Neural progenitor cell (in vitro differentiated cells): ENCODE measurements at regions not wholly inside any gene's neighbourhood (a gene's known extent, or its start where the extent isn't known, plus 50 kb on each side); places are given as distances from the start of the nearest gene placed in this dataset.

ENCODE experiments used
- DNase-seq: peaks from one replicate; pipeline ENCODE4 v3.0.0-alpha.2; 2016; ENCODE audit warnings: low spot score
- H2AFZ ChIP-seq: fragments of 200-600 bp; sonication (generic); replicated peaks from 2 replicates; pipeline ENCODE4 v1.6.1; 2016; ENCODE audit warnings: antibody characterized with exemption
- H3F3A ChIP-seq: fragments of 200-600 bp; sonication (generic); 2 replicates; pipeline ENCODE4 v1.6.1; 2016; ENCODE audit warnings: antibody characterized with exemption, low read depth
- H3K27ac ChIP-seq: fragments of 200-600 bp; sonication (generic); 2 replicates; pipeline ENCODE4 v1.5.1; 2016; ENCODE audit warnings: mild to moderate bottlenecking
- H3K27me3 ChIP-seq: fragments of 200-600 bp; sonication (generic); 2 replicates; pipeline ENCODE4 v1.6.1; 2016; ENCODE audit warnings: mild to moderate bottlenecking, moderate library complexity
- H3K36me3 ChIP-seq: fragments of 200-600 bp; sonication (generic); 2 replicates; pipeline ENCODE4 v1.5.1; 2016
- H3K4me1 ChIP-seq: fragments of 200-600 bp; sonication (generic); 2 replicates; pipeline ENCODE4 v1.6.1; 2016; ENCODE audit warnings: mixed run types
- H3K4me2 ChIP-seq: fragments of 200-600 bp; sonication (generic); 2 replicates; pipeline ENCODE4 v1.6.1; 2016
- H3K4me3 ChIP-seq: fragments of 200-600 bp; sonication (generic); 2 replicates; pipeline ENCODE4 v1.5.1; 2016
- H3K79me2 ChIP-seq: fragments of 200-600 bp; sonication (generic); 2 replicates; pipeline ENCODE4 v1.6.1; 2016; ENCODE audit warnings: low read depth
- H3K9ac ChIP-seq: fragments of 200-600 bp; sonication (generic); 2 replicates; pipeline ENCODE4 v1.6.1; 2016
- H3K9me3 ChIP-seq: fragments of 200-600 bp; sonication (generic); 2 replicates; pipeline ENCODE4 v1.5.1; 2016; ENCODE audit warnings: low read depth
- H4K20me1 ChIP-seq: fragments of 200-600 bp; sonication (generic); 2 replicates; pipeline ENCODE4 v1.6.1; 2016; ENCODE audit warnings: low read depth
- H3K27ac Mint-ChIP-seq: 3 replicates; pipeline ENCODE4 v1.8.0; 2021; ENCODE audit warnings: mixed read lengths
- H3K27me3 Mint-ChIP-seq: 2 replicates; pipeline ENCODE4 v1.8.0; 2022; ENCODE audit warnings: low read depth, mild to moderate bottlenecking, inconsistent platforms, moderate library complexity, mixed read lengths; ENCODE audit not compliant: insufficient read depth
- H3K36me3 Mint-ChIP-seq: 3 replicates; pipeline ENCODE4 v1.8.0; 2021; ENCODE audit warnings: mixed read lengths
- H3K4me1 Mint-ChIP-seq: 3 replicates; pipeline ENCODE4 v1.8.0; 2021; ENCODE audit warnings: mixed read lengths
- H3K4me3 Mint-ChIP-seq: 3 replicates; pipeline ENCODE4 v1.8.0; 2021; ENCODE audit warnings: mild to moderate bottlenecking, moderate library complexity, mixed read lengths
- H3K9me3 Mint-ChIP-seq: 3 replicates; pipeline ENCODE4 v1.8.0; 2020; ENCODE audit warnings: mixed read lengths
- EZH2 ChIP-seq: fragments of 200-600 bp; sonication (generic); IDR thresholded peaks from 2 replicates; pipeline ENCODE4 v1.6.1; 2017; ENCODE audit warnings: antibody characterized with exemption, mild to moderate bottlenecking, moderate library complexity
- EZH2phosphoT487 ChIP-seq: fragments of 200-600 bp; sonication (generic); IDR thresholded peaks from 2 replicates; pipeline ENCODE4 v1.6.1; 2017; ENCODE audit warnings: antibody characterized with exemption
- TF ChIP-seq, protein P1 (sequence below): fragments of 200-600 bp; sonication (generic); IDR thresholded peaks from 2 replicates; pipeline ENCODE4 v1.5.1; 2017; ENCODE audit warnings: antibody characterized with exemption, mild to moderate bottlenecking

DNA sequence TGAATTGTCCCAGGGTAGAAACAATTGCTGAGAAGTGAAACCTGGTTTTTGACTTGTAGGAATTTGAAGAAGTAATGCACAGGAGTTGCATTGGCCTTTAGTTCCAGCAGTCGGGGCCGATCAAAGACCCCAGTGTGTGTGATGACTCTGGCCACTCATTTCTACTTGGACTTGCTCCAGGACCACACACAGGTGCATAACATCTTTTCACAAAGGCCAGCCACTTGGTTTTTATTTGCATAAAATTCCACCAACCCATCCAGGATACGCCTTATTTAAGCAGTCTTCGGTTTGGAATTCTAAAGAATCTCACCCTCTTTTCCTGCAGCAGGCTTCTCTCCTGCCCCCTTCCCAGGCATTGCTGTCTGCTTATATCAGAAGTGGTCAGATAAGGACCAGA lies 162.0 kb upstream of the HABP2 start:
- Mint-ChIP-seq H3K4me1 (no peaks in the 10 kb centered on the region), H3K27ac (no peak overlapping the region), H3K4me3 (no peak overlapping the region), H3K36me3 (no peaks in the 10 kb centered on the region), H3K27me3 (peaks cover 3% of the 10 kb centered on the region), H3K9me3 (peaks cover 4% of the 10 kb centered on the region)
- Histone ChIP-seq H2AFZ (no peak overlapping the region), H3K27ac (no peak overlapping the region), H3K4me2 (no peak overlapping the region), H3F3A (no peaks in the 10 kb centered on the region), H3K79me2 (no peaks in the 10 kb centered on the region), H3K4me1 (no peaks in the 10 kb centered on the region), H3K36me3 (no peaks in the 10 kb centered on the region), H3K4me3 (no peak overlapping the region), H3K27me3 (no peaks in the 10 kb centered on the region), H3K9me3 (no peaks in the 10 kb centered on the region), H4K20me1 (no peaks in the 10 kb centered on the region), H3K9ac (no peak overlapping the region)
- TF ChIP-seq EZH2, result no peak
- TF ChIP-seq, protein P1, sequence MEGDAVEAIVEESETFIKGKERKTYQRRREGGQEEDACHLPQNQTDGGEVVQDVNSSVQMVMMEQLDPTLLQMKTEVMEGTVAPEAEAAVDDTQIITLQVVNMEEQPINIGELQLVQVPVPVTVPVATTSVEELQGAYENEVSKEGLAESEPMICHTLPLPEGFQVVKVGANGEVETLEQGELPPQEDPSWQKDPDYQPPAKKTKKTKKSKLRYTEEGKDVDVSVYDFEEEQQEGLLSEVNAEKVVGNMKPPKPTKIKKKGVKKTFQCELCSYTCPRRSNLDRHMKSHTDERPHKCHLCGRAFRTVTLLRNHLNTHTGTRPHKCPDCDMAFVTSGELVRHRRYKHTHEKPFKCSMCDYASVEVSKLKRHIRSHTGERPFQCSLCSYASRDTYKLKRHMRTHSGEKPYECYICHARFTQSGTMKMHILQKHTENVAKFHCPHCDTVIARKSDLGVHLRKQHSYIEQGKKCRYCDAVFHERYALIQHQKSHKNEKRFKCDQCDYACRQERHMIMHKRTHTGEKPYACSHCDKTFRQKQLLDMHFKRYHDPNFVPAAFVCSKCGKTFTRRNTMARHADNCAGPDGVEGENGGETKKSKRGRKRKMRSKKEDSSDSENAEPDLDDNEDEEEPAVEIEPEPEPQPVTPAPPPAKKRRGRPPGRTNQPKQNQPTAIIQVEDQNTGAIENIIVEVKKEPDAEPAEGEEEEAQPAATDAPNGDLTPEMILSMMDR, result no peak
- no peak for TF ChIP-seq EZH2phosphoT487
- no peak for DNase-seq

DNA sequence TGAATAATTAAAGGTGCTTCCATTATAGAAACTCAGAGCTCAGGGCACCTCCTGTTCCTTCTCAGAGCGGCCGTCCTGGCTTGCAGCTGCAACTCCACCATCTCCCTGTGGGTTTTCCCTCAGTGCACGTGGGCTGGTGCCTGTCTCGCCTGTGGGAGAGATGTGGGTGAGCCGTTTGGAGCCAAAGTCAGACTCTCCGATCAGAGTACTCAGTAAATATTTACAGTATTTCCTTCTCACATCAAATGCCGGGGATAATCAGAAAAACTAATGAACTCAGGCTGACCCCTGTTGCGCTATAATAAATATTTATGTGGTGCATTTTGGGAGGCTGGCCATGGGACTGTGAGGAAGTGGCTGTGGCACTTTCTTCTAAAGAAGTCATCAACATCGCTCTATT lies 155.8 kb upstream of the HABP2 start:
- no peaks in the 10 kb centered on the region for H3K36me3 Mint-ChIP-seq
- H3K4me1 ChIP-seq, result no peaks in the 10 kb centered on the region
- TF ChIP-seq EZH2 (no peak), EZH2phosphoT487 (no peak)
- TF ChIP-seq, protein P1, result no peak
- peaks cover 3% of the 10 kb centered on the region for H3K27me3 Mint-ChIP-seq
- H3K79me2 ChIP-seq, result no peaks in the 10 kb centered on the region
- no peak for DNase-seq
- peaks cover 7% of the 10 kb centered on the region for H3K9me3 Mint-ChIP-seq
- no peaks in the 10 kb centered on the region for H4K20me1 ChIP-seq
- H3K4me2 ChIP-seq, result no peak overlapping the region
- no peaks in the 10 kb centered on the region for H3F3A ChIP-seq
- H3K27ac Mint-ChIP-seq, result no peak overlapping the region
- H3K4me3 ChIP-seq, result no peak overlapping the region
- no peaks in the 10 kb centered on the region for H3K27me3 ChIP-seq
- no peaks in the 10 kb centered on the region for H3K9me3 ChIP-seq
- no peaks in the 10 kb centered on the region for H3K4me1 Mint-ChIP-seq
- no peak overlapping the region for H3K9ac ChIP-seq
- no peaks in the 10 kb centered on the region for H3K36me3 ChIP-seq
- H2AFZ ChIP-seq, result no peak overlapping the region
- no peak overlapping the region for H3K27ac ChIP-seq
- H3K4me3 Mint-ChIP-seq, result no peak overlapping the region

DNA sequence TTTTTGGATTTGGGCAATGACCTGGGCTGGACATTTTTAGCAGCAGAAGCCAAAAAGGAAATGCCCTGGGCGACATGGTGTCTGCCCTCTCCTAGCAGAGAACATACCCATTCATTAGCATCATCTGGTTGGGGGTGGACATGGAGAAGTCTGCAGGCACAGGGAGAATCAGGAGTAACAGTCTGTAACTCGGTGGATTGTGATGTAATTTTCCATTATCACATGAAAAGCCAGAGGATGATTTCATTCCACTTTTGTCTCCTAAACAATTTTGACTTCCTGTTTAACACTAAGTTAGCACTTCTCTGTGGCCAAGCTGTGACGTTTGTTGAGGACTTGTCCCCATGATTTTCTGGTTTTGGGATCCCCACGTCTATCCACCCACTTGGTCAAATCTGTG lies 153.8 kb upstream of the HABP2 start:
- no peaks in the 10 kb centered on the region for H3K4me1 ChIP-seq
- Mint-ChIP-seq H3K4me3 (no peak overlapping the region), H3K9me3 (peaks cover 3% of the 10 kb centered on the region), H3K27ac (no peak overlapping the region), H3K27me3 (no peaks in the 10 kb centered on the region), H3K36me3 (no peaks in the 10 kb centered on the region), H3K4me1 (peaks cover 2% of the 10 kb centered on the region)
- H3K79me2 ChIP-seq, result no peaks in the 10 kb centered on the region
- no peaks in the 10 kb centered on the region for H4K20me1 ChIP-seq
- H3F3A ChIP-seq, result no peaks in the 10 kb centered on the region
- H3K4me3 ChIP-seq, result no peak overlapping the region
- no peaks in the 10 kb centered on the region for H3K36me3 ChIP-seq
- H3K9ac ChIP-seq, result no peak overlapping the region
- no peaks in the 10 kb centered on the region for H3K27me3 ChIP-seq
- H3K27ac ChIP-seq, result no peak overlapping the region
- no peak overlapping the region for H3K4me2 ChIP-seq
- H2AFZ ChIP-seq, result no peak overlapping the region
- TF ChIP-seq, protein P1, result no peak
- no peak for TF ChIP-seq EZH2
- no peak for TF ChIP-seq EZH2phosphoT487
- H3K9me3 ChIP-seq, result no peaks in the 10 kb centered on the region
- DNase-seq, result no peak
